ENCODE measurements at regions not wholly inside any gene's neighbourhood (a gene's known extent, or its start where the extent isn't known, plus 50 kb on each side); places are given as distances from the start of the nearest gene placed in this dataset.
A peak's percentile ranks its signal among the peaks of the same experiment; 100 is the strongest.

DNA sequence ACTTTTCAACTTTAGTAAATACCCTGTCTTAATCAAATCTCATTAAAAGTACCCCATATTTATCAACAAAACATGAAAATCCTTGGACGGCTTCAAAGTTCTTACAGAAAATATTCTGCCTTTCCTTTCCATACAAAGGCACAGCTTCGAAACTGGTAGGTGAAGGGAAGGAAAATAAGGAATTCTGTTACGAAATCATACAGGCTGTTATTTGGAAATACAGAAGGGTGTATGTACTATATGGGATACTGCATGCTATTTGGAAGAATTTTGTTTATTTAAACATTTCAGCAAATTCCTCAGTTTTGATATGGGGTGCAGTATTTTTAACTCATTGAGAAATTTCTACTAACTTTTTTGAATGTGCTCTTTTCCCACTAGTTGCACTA, 138.4 kb upstream of the BTN3A2 start:
- H3K4me1 ChIP-seq (ENCODE audit: control insufficient read depth in 2 of 3, insufficient read depth in 2 of 3, low read depth in 1 of 3, low read length in 3 of 3): no peaks in the 10 kb centered on the region
- H3K9ac ChIP-seq (ENCODE audit: low read length in 3 of 3): no peak overlapping the region
- no peak overlapping the region for H3K4me3 ChIP-seq (ENCODE audit: low read length in 3 of 3)
- TF ChIP-seq, protein P1, sequence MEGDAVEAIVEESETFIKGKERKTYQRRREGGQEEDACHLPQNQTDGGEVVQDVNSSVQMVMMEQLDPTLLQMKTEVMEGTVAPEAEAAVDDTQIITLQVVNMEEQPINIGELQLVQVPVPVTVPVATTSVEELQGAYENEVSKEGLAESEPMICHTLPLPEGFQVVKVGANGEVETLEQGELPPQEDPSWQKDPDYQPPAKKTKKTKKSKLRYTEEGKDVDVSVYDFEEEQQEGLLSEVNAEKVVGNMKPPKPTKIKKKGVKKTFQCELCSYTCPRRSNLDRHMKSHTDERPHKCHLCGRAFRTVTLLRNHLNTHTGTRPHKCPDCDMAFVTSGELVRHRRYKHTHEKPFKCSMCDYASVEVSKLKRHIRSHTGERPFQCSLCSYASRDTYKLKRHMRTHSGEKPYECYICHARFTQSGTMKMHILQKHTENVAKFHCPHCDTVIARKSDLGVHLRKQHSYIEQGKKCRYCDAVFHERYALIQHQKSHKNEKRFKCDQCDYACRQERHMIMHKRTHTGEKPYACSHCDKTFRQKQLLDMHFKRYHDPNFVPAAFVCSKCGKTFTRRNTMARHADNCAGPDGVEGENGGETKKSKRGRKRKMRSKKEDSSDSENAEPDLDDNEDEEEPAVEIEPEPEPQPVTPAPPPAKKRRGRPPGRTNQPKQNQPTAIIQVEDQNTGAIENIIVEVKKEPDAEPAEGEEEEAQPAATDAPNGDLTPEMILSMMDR (IDR thresholded peaks at IDR 0.05; ENCODE audit: borderline replicate concordance, extremely low read depth, insufficient read depth): no peak
- no peaks in the 10 kb centered on the region for H3K36me3 ChIP-seq (ENCODE audit: control insufficient read depth in 2 of 3, insufficient read depth in 3 of 3, low read length in 3 of 3)
- FAIRE-seq (no peak), DNase-seq (peak in 1 of 5 donors; percentile 51)
- peaks cover 0 to 9% (median 0%) of the 10 kb centered on the region in 3 donors for H3K9me3 ChIP-seq (ENCODE audit: control insufficient read depth in 2 of 3, insufficient read depth in 1 of 3, low read length in 3 of 3)
- no peaks in the 10 kb centered on the region for H3K27me3 ChIP-seq (ENCODE audit: control insufficient read depth, insufficient read depth, low read length)
- intact Hi-C loops (cut with DNase I): no loop called here
- no peak overlapping the region for H3K27ac ChIP-seq (ENCODE audit: low read depth in 2 of 2, low read length in 2 of 2)

DNA sequence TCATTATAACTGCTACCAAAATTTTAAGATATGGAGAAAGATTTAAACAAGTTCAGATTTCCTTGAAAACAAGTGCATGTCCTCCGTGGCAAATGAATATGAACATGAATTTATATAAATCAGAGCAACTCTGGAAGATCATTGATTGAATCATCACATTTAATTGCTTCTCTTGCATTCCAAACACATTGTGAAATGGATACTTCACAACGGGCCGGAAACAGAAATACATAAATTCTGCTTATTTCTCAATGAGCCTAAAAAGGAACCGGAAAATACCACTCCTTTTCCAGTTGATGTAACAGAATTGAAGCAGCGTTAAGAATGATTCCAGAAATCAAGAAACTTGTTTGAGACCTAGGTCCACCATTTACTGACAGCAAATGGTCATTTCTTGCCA, 134.6 kb upstream of the BTN3A2 start:
- no peak overlapping the region for H3K27ac ChIP-seq (ENCODE audit: low read depth in 2 of 2, low read length in 2 of 2)
- intact Hi-C loops (cut with DNase I): no loop called here
- TF ChIP-seq, protein P1 (IDR thresholded peaks at IDR 0.05; ENCODE audit: borderline replicate concordance, extremely low read depth, insufficient read depth): no peak
- no peaks in the 10 kb centered on the region for H3K27me3 ChIP-seq (ENCODE audit: control insufficient read depth, insufficient read depth, low read length)
- DNase-seq (no peak), FAIRE-seq (no peak)
- no peak overlapping the region for H3K9ac ChIP-seq (ENCODE audit: low read length in 3 of 3)
- H3K36me3 ChIP-seq (ENCODE audit: control insufficient read depth in 2 of 3, insufficient read depth in 3 of 3, low read length in 3 of 3): no peaks in the 10 kb centered on the region
- H3K4me3 ChIP-seq (ENCODE audit: low read length in 3 of 3): no peak overlapping the region
- peaks cover 0 to 4% (median 0%) of the 10 kb centered on the region in 3 donors for H3K9me3 ChIP-seq (ENCODE audit: control insufficient read depth in 2 of 3, insufficient read depth in 1 of 3, low read length in 3 of 3)
- H3K4me1 ChIP-seq (ENCODE audit: control insufficient read depth in 2 of 3, insufficient read depth in 2 of 3, low read depth in 1 of 3, low read length in 3 of 3): peaks cover 0 to 4% (median 0%) of the 10 kb centered on the region in 3 donors

DNA sequence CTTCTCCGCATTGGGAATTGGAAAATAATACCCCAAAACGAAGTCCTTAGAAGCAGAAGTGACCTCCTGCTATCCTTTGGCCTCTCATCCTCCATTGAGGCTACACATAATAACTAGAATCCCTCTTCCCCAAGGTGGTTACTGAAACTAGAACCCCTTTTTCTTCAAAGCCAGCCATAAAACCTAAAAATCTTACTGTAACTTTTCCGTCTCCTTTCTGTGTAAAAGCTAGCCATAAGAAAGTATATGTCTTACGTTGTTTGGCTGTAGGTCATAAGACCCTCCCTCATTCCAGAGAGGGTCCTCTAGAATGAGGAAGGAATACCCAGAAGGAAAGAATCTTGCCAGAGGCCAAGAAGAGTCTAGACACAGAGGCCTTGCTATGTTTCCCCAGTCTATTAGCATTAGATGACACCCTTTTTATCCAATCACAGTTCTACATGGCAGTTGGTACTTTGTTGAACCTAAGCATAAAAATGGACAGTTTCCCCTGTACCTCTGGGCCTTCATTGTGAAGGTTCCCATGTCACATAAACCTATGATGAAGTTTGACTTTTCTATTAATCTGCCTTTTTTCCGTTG, 133.9 kb upstream of the BTN3A2 start:
- H3K4me3 ChIP-seq (ENCODE audit: low read length in 3 of 3): no peak overlapping the region
- no peaks in the 10 kb centered on the region for H3K27me3 ChIP-seq (ENCODE audit: control insufficient read depth, insufficient read depth, low read length)
- H3K27ac ChIP-seq (ENCODE audit: low read depth in 2 of 2, low read length in 2 of 2): no peak overlapping the region
- FAIRE-seq (no peak), DNase-seq (no peak)
- H3K9ac ChIP-seq (ENCODE audit: low read length in 3 of 3): no peak overlapping the region
- no peaks in the 10 kb centered on the region for H3K9me3 ChIP-seq (ENCODE audit: control insufficient read depth in 2 of 3, insufficient read depth in 1 of 3, low read length in 3 of 3)
- TF ChIP-seq, protein P1 (IDR thresholded peaks at IDR 0.05; ENCODE audit: borderline replicate concordance, extremely low read depth, insufficient read depth): no peak
- no peaks in the 10 kb centered on the region for H3K36me3 ChIP-seq (ENCODE audit: control insufficient read depth in 2 of 3, insufficient read depth in 3 of 3, low read length in 3 of 3)
- H3K4me1 ChIP-seq (ENCODE audit: control insufficient read depth in 2 of 3, insufficient read depth in 2 of 3, low read depth in 1 of 3, low read length in 3 of 3): peaks cover 0 to 4% (median 0%) of the 10 kb centered on the region in 3 donors
- intact Hi-C loops (cut with DNase I): no loop called here

Measured in kidney (tissue), 13 donors.